IMR-90 (cell line): ENCODE measurements at regions not wholly inside any gene's neighbourhood (a gene's known extent, or its start where the extent isn't known, plus 50 kb on each side); places are given as distances from the start of the nearest gene placed in this dataset.

Experiments
- ATAC-seq: fragments of 200-7000 bp; cut with Tn5 transposase; 2 replicates; pipeline ENCODE4 v1.9.1; 2020; ENCODE audit warnings: low read depth, mild to moderate bottlenecking, moderate library complexity
- BruUV-seq: library from RNA; stranded (reverse); fragments of 400-500 nt; replicated peaks from 2 replicates; lab custom pipeline; 2021; lab: Mats Ljungman, UMichigan
- CTCF ChIA-PET: fragments of 300-600 bp; formaldehyde crosslinking; extraction: SDS; loops from one replicate; lab custom pipeline; 2021; ENCODE audit warnings: antibody characterized with exemption; lab: Yijun Ruan, JAX
- POLR2A ChIA-PET: fragments of 300-600 bp; sonication (Branson Sonifier 250); formaldehyde crosslinking; loops from one replicate; lab custom pipeline; 2022; ENCODE audit warnings: antibody characterized with exemption; ENCODE audit not compliant: unreplicated experiment; lab: Charles Lee
- DNase-seq: peaks from one replicate; pipeline ENCODE4 v3.0.0; 2013
- H2AFZ ChIP-seq: replicated peaks from 2 replicates; pipeline ENCODE3; 2013; ENCODE audit warnings: low read length, mild to moderate bottlenecking; ENCODE audit not compliant: poor library complexity
- H2AK5ac ChIP-seq: 2 replicates; pipeline ENCODE4 v1.6.1; 2013; ENCODE audit warnings: low read depth, low read length, inconsistent platforms
- H2AK9ac ChIP-seq: replicated peaks from 2 replicates; pipeline ENCODE3; 2013; ENCODE audit warnings: mild to moderate bottlenecking, low read depth, low read length, moderate library complexity; ENCODE audit not compliant: poor library complexity
- H2BK120ac ChIP-seq: 2 replicates; pipeline ENCODE4 v1.6.1; 2013; ENCODE audit warnings: low read depth, low read length, inconsistent platforms
- H2BK15ac ChIP-seq: 3 replicates; pipeline ENCODE4 v1.6.1; 2013; ENCODE audit warnings: low read depth, low read length, inconsistent platforms
- H2BK20ac ChIP-seq: 2 replicates; pipeline ENCODE4 v1.6.1; 2013; ENCODE audit warnings: low read depth, mild to moderate bottlenecking, inconsistent platforms, low read length, moderate library complexity
- H2BK5ac ChIP-seq: 2 replicates; pipeline ENCODE4 v1.6.1; 2013; ENCODE audit warnings: mild to moderate bottlenecking, low read depth, low read length, inconsistent platforms; ENCODE audit not compliant: poor library complexity, severe bottlenecking
- H3K14ac ChIP-seq: replicated peaks from 2 replicates; pipeline ENCODE4 v1.6.1; 2013; ENCODE audit warnings: low read depth, low read length, inconsistent platforms
- H3K18ac ChIP-seq: 2 replicates; pipeline ENCODE4 v1.6.1; 2013; ENCODE audit warnings: low read depth, low read length, control low read depth
- H3K23ac ChIP-seq: 2 replicates; pipeline ENCODE4 v1.6.1; 2013; ENCODE audit warnings: low read depth, low read length, inconsistent platforms
- H3K27ac ChIP-seq: 2 replicates; pipeline ENCODE4 v1.5.1; 2013; ENCODE audit warnings: mild to moderate bottlenecking, control low read depth, low read length; ENCODE audit not compliant: insufficient read depth
- H3K27me3 ChIP-seq: 2 replicates; pipeline ENCODE4 v1.6.1; 2013; ENCODE audit warnings: low read length; ENCODE audit not compliant: control insufficient read depth, insufficient read depth
- H3K36me3 ChIP-seq: 2 replicates; pipeline ENCODE4 v1.6.1; 2013; ENCODE audit warnings: low read length, mixed read lengths; ENCODE audit not compliant: control insufficient read depth, insufficient read depth
- H3K4ac ChIP-seq: 2 replicates; pipeline ENCODE4 v1.6.1; 2013; ENCODE audit warnings: low read depth, low read length, inconsistent platforms
- H3K4me1 ChIP-seq: 2 replicates; pipeline ENCODE4 v1.6.1; 2013; ENCODE audit warnings: low read length, mixed read lengths; ENCODE audit not compliant: control insufficient read depth, insufficient read depth
- H3K4me2 ChIP-seq: 2 replicates; pipeline ENCODE4 v1.6.1; 2013; ENCODE audit warnings: low read depth, mild to moderate bottlenecking, control low read depth, low read length, moderate library complexity
- H3K4me3 ChIP-seq: 2 replicates; pipeline ENCODE4 v1.5.1; 2013; ENCODE audit warnings: low read depth, mild to moderate bottlenecking, control low read depth, low read length, moderate library complexity; ENCODE audit not compliant: insufficient read depth
- H3K56ac ChIP-seq: 2 replicates; pipeline ENCODE4 v1.6.1; 2013; ENCODE audit warnings: low read length, inconsistent platforms; ENCODE audit not compliant: insufficient read depth; ENCODE audit errors: extremely low read depth
- H3K79me1 ChIP-seq, 2 experiments: 2 replicates each; pipeline ENCODE4 v1.6.1; 2013; ENCODE audit warnings: low read length in 2 of 2, inconsistent platforms in 1 of 2, low read depth in 1 of 2
- H3K9ac ChIP-seq: 2 replicates; pipeline ENCODE4 v1.6.1; 2013; ENCODE audit warnings: low read depth, low read length, control low read depth
- H3K9me1 ChIP-seq: 2 replicates; pipeline ENCODE4 v1.6.1; 2013; ENCODE audit warnings: low read length, inconsistent platforms; ENCODE audit not compliant: insufficient read depth
- H3K9me3 ChIP-seq: 2 replicates; pipeline ENCODE4 v1.6.1; 2013; ENCODE audit warnings: low read length; ENCODE audit not compliant: control insufficient read depth, insufficient read depth
- H4K20me1 ChIP-seq: 2 replicates; pipeline ENCODE4 v1.6.1; 2013; ENCODE audit warnings: low read length, inconsistent platforms; ENCODE audit not compliant: insufficient read depth
- H4K5ac ChIP-seq: 2 replicates; pipeline ENCODE4 v1.6.1; 2013; ENCODE audit warnings: mild to moderate bottlenecking, low read depth, low read length, control low read depth
- H4K8ac ChIP-seq, 2 experiments: 2 replicates each; pipeline ENCODE4 v1.6.1; 2013; ENCODE audit warnings: low read depth in 2 of 2, low read length in 2 of 2, control low read depth in 1 of 2, inconsistent platforms in 1 of 2
- H4K91ac ChIP-seq: 2 replicates; pipeline ENCODE4 v1.6.1; 2013; ENCODE audit warnings: low read depth, low read length, inconsistent platforms; ENCODE audit not compliant: insufficient read depth
- BHLHE40 ChIP-seq: fragments of 150-350 bp; IDR thresholded peaks from 2 replicates; pipeline ENCODE4 v1.6.1; 2016; ENCODE audit warnings: mild to moderate bottlenecking, low read depth, low read length
- CHD1 ChIP-seq: IDR thresholded peaks from 2 replicates; pipeline ENCODE4 v1.6.1; 2012; ENCODE audit warnings: low read depth, low read length, improper control_type of control experiment
- FOS ChIP-seq: fragments of 150-350 bp; IDR thresholded peaks from 2 replicates; pipeline ENCODE4 v1.6.1; 2016; ENCODE audit warnings: low read depth, low read length
- MXI1 ChIP-seq: IDR thresholded peaks from 2 replicates; pipeline ENCODE4 v1.6.1; 2012; ENCODE audit warnings: low read depth, mild to moderate bottlenecking, low read length, moderate library complexity, borderline replicate concordance
- RAD21 ChIP-seq: IDR thresholded peaks from 2 replicates; pipeline ENCODE4 v1.6.1; 2012; ENCODE audit warnings: low read length, improper control_type of control experiment
- RCOR1 ChIP-seq: IDR thresholded peaks from 2 replicates; pipeline ENCODE4 v1.6.1; 2012; ENCODE audit warnings: mild to moderate bottlenecking, low read length, improper control_type of control experiment; ENCODE audit not compliant: insufficient replicate concordance
- RFX5 ChIP-seq: IDR thresholded peaks from 2 replicates; pipeline ENCODE4 v1.8.0; 2012; ENCODE audit warnings: low read depth, mild to moderate bottlenecking, low read length, moderate library complexity
- WGBS, 2 experiments: methylation state at CpG; one replicate each; pipeline versions ENCODE4 v1.1.5 to v1.1.7; 2013; ENCODE audit warnings: missing lambda C conversion rate in 2 of 2; ENCODE audit not compliant: insufficient read length in 1 of 2; ENCODE audit errors: extremely low coverage in 2 of 2; 5-methylcytosine and 5-hydroxymethylcytosine counted together
- dilution Hi-C: fragments of 300-500 bp; cut with HindIII; formaldehyde crosslinking; loops from one replicate; pipeline ENCODE4 v1.14.3; 2018; ENCODE audit warnings: low sequenced_read_pairs; ENCODE audit not compliant: unreplicated experiment
- in situ Hi-C: fragments of 300-500 bp; cut with MboI; formaldehyde crosslinking; loops from 3 replicates; pipeline ENCODE4 v1.14.3; 2019; ENCODE audit warnings: low sequenced_read_pairs, inconsistent platforms, mixed read lengths
- intact Hi-C: fragments of 100-400 bp; cut with micrococcal nuclease; formaldehyde crosslinking; loops from 2 replicates; pipeline ENCODE4 v1.10.0; 2022

DNA sequence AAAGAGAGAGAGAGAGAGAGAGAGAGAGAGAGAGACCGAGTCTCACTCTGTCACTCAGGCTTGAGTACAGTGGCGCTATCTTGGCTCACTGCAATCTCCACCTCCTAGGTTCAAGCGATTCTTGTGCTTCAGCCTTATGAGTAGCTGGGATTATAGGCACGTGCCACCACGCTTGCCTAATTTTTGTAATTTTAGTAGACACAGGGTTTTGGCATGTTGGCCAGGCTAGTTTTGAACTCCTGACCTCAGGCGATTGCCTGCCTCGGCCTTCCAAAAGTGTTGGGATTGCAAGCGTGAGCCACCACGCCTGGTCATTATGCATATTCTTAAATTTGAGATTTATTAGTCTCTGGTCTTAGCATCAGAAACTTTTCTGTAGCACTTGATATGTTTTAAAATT lies 317.9 kb upstream of the ATP2B1 start:
- Histone ChIP-seq H3K9me3 (no peaks in the 10 kb centered on the region), H3K18ac (no peak overlapping the region), H2AK5ac (no peak overlapping the region), H3K9ac (no peak overlapping the region), H2AK9ac (no peak overlapping the region), H4K5ac (no peak overlapping the region), H3K14ac (no peak overlapping the region), H3K56ac (no peak overlapping the region), H3K4ac (no peak overlapping the region), H3K23ac (no peak overlapping the region), H2BK20ac (no peak overlapping the region), H2BK5ac (no peak overlapping the region), H3K9me1 (peaks cover 8% of the 10 kb centered on the region), H3K4me1 (peaks cover 5% of the 10 kb centered on the region; the same call in 1 of the 2 replicates), H2BK15ac (no peak overlapping the region), H3K27ac (no peak overlapping the region), H2BK120ac (no peak overlapping the region), H3K4me2 (no peak overlapping the region), H4K91ac (no peak overlapping the region), H4K20me1 (no peaks in the 10 kb centered on the region), H3K79me1 (no peaks in the 10 kb centered on the region), H2AFZ (no peak overlapping the region), H4K8ac (no peak overlapping the region), H3K4me3 (no peak overlapping the region), H3K27me3 (no peaks in the 10 kb centered on the region), H3K36me3 (no peaks in the 10 kb centered on the region)
- in situ Hi-C loops: no loop called here
- ATAC-seq (no peak), DNase-seq (no peak)
- ChIA-PET CTCF (no interaction called here), POLR2A (no interaction called here)
- WGBS, 2 experiments: no CpG with 5 or more reads among the region's 9 CpGs
- no TSS peak for BruUV-seq
- intact Hi-C loops: no loop called here
- dilution Hi-C loops: no loop called here
- no peak for TF ChIP-seq MXI1
- TF ChIP-seq BHLHE40: no peak
- no peak for TF ChIP-seq RFX5
- no peak for TF ChIP-seq RAD21
- no peak for TF ChIP-seq RCOR1
- TF ChIP-seq CHD1: no peak
- no peak for TF ChIP-seq FOS
